ENCODE measurements at regions not wholly inside any gene's neighbourhood (a gene's known extent, or its start where the extent isn't known, plus 50 kb on each side); places are given as distances from the start of the nearest gene placed in this dataset.

- no peak for DNase-seq
Observed at GRCh38 chrX:8341814-8342590, 122.6 kb upstream of the VCX3B start.

GRCh38 chrX:8345473-8345872 lies 119.2 kb upstream of the VCX3B start:
- DNase-seq, result no peak

GRCh38 chrX:8346060-8346459 lies 118.6 kb upstream of the VCX3B start:
- DNase-seq, result no peak

- no peak for DNase-seq
Observed at GRCh38 chrX:8346892-8347291, 117.7 kb upstream of the VCX3B start.

- DNase-seq, result no peak
Observed at GRCh38 chrX:8349816-8350544, 114.7 kb upstream of the VCX3B start.

GRCh38 chrX:8358302-8358701 lies 106.3 kb upstream of the VCX3B start:
- DNase-seq, result no peak

GRCh38 chrX:8364369-8365141 lies 100.1 kb upstream of the VCX3B start:
- DNase-seq, result peak in 1 of 2 donors; percentile 0

GRCh38 chrX:8366481-8366880 lies 98.1 kb upstream of the VCX3B start:
- DNase-seq, result no peak

- no peak for DNase-seq
Observed at GRCh38 chrX:8374041-8374825, 90.4 kb upstream of the VCX3B start.

- no peak for DNase-seq
Observed at GRCh38 chrX:8377041-8377440, 87.6 kb upstream of the VCX3B start.

- DNase-seq, result no peak
Observed at GRCh38 chrX:8390771-8391170, 73.9 kb upstream of the VCX3B start.

GRCh38 chrX:8403988-8404387 lies 60.6 kb upstream of the VCX3B start:
- no peak for DNase-seq

GRCh38 chrX:8404471-8404870 lies 60.2 kb upstream of the VCX3B start:
- DNase-seq, result no peak

- DNase-seq, result no peak
Observed at GRCh38 chrX:8404926-8405325, 59.7 kb upstream of the VCX3B start.

GRCh38 chrX:8405631-8406030 lies 59.0 kb upstream of the VCX3B start:
- no peak for DNase-seq

- no peak for DNase-seq
Observed at GRCh38 chrX:8413279-8413678, 51.4 kb upstream of the VCX3B start.
